HG03139 (cell line): ENCODE measurements at regions not wholly inside any gene's neighbourhood (a gene's known extent, or its start where the extent isn't known, plus 50 kb on each side); places are given as distances from the start of the nearest gene placed in this dataset.

ENCODE experiments used
- ATAC-seq: cut with Tn5 transposase; IDR thresholded peaks from one replicate; pipeline ENCODE4 v1.9.1; 2021; ENCODE audit not compliant: unreplicated experiment

DNA sequence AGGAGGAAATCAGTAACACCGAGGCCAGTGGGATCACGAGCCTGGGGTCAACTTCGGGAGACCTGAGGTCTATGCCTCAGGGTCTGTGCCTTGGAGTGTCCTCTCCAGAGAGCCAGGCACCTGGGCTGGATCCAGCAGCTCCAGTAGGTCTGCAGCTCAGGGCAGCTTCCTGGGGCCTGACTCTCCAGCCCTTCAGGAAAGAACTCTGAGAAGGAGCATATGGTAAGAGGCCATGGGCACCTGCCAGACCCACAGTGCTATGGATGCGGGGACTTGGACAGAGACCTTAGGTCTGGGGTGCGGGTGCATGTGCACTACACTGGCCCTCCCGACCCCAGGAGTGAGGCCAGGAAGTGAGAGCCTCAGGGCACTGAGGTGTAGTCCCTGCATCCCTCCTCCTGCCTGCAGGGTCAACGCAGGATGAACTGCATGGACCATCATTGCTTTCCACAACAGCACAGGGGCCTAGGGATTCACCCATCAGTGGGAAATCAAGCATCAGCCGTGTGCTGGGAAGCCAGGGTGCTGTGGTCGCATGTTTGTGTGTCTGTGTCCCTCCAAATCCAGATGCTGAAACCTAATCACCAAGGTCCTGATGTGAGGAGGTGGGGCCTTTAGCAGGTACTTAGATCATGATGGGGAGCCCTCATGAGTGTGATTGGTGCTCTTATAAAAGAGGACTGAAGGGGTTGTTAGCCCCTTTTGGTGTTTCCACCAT, 210.9 kb upstream of the CST7 start:
- ATAC-seq = no peak

DNA sequence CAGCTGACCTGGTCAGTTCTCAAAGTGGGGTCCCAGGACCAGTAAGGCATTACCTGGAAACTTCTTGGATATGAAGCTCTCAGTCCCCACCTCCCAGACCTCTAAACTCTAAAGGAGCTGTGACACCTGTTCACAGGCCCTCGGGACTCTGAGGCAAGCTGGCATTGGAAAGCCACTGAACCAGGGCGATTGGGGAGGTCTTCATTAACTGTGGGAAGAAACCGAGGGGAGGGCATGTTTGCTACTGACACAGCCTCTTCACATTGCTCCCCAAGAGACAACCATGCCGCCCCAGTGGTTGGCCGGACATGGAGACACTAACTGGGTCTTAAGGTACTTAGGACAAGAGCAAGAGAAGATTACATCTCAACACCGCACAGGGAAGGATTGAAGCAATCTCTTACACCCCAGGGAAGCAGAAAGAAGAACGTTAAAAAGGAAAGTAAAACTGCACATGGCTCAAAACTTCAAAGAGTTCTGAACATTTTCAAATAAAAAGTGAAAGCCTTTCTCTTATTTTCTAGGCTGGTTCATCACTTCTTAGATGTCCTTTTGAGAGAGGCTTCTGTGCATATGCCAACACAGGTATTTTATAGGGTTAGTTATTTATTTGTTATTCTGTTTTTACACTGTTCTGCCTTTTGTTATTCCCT, 210.0 kb upstream of the CST7 start:
- ATAC-seq = no peak

DNA sequence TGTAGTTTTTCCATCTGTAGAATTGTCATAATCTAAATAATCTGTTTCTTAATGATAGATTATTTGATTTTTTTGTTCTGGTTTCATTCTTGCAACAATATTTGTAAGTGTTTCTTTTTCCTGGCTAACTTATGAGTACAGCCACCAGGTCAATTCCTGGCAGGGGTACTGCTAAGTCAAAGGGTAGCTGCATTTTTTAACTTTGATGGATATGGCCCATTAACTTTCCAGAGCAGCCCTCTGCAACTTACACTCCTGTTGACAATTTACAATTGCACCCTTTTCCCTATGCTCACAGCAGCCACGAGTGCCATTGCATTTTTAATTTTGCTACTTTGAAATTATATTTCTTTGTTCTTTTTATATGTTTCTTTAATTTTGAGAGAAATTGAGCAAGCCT, 209.3 kb upstream of the CST7 start:
- ATAC-seq = no peak

DNA sequence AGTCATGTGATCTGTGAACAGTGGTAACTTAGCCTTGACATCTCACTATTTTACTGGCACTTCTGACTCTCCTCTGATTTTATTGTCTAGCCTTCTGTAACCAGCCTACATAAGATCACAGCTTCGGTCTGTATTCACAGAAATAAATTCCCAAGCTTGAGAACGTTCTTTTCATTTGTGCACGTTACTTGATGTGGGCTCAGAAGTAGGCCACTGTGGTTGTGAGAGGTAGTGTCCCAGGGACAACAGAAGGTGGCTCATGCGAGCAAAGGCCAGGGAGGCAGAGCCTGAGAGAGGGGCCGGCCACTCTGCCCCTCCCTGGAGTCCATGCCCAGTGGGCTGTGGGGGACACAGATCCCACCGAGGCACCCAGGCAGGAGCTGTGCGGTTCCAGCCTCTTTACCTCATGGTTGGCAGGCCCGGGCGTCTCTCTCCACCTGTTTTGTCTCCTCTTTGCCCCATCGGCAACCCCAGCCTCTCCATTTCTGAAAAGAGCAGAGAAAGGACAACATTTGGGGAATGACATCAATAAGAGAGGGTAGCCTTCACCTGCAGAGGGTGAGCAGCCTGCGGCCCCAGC, 207.5 kb upstream of the CST7 start:
- ATAC-seq = no peak

DNA sequence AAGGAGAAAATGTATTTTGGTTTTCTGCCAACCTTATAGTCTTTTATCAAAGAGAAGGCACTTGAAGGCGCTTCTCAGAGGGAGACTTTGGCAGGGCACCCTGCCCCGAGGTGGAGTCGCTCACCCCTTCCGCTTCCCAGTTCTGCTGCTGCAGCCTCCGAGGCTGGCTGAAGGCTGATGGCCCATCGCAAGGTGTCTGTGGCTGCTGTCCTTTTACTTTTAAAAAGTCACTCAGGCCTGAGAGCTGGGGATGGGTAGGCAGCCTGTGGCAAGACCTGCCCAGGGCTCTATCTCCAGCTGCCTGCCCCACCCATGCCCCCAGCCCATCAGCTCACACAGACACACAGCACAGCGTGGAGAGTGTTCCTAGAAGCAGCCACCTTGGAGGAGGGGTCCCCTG, 206.6 kb upstream of the CST7 start:
- ATAC-seq = no peak

DNA sequence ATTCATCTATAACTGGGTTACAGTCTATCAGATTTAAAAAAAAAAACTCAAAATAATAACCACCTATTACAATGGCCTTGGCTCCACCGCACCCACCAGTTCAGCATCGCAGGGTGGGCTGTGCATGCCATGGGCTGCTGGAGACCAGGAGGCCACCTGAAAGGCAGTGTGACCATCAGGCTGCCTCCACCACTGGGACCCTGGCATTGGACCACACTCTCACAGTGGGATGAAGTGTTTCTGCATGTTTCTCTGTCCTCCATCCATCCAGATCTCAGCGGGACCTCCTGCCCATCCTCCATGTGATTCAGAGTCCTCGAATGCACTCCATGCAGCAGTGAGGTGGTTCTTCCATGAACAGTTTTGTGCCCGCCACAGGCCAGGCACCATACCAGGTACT, 206.1 kb upstream of the CST7 start:
- ATAC-seq = no peak

DNA sequence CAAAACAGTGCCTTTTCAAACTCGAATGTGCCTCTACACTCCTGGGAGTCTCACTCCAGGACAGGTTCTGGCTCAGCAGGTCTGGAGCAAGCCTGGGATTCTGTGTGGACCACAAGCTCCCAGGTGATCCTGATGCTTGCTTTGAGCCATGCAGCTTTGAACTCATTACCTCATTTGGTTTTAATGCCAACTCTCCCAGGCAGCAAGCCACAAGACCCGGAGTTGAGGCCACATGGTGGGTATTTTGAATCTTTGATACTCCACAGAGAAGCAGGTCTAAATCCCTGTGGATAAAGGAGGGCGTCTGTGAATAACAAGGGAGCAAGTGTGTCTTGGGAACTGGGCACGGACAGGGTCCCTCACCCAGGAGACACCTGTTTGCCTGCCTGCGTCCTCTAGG, 205.4 kb upstream of the CST7 start:
- ATAC-seq = no peak

DNA sequence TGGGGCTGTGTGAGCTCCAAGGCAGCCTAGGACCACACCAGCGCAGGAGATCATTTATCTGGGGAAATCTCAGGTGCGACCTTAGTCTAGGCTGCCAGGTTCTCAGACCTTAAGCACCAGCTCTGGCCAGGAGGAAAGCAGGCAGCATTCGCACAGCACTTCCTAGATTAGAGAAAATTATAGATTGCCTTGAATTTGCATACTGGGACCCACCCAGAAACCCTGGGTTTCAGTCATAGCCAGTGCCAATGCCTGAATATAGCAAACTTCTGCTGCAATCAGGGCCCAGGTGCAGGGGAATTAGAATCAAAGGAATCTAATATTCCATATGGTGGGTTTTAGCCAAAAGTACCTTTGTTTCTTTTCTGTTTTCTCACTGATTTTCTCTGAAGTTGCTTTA, 204.3 kb upstream of the CST7 start:
- ATAC-seq = no peak

DNA sequence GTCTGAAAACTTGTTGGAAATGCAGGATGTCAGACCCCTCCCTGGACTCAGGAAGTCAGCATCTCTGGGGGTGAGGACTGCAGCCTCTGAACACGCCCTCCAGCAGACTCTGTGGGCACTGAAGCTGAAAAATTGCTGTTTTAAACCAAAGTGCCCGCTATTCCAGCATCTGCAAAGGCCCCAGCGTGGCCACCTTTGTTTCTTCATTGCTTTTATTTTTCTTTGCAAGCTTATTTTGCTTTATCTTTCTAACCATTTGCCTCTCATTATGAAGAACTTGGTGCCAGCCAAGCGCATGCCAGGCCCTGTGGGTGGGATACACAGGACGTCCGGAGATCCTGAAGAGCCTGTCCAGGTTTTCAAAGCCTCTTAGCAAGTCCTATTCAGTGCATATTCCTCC, 203.9 kb upstream of the CST7 start:
- ATAC-seq = no peak

DNA sequence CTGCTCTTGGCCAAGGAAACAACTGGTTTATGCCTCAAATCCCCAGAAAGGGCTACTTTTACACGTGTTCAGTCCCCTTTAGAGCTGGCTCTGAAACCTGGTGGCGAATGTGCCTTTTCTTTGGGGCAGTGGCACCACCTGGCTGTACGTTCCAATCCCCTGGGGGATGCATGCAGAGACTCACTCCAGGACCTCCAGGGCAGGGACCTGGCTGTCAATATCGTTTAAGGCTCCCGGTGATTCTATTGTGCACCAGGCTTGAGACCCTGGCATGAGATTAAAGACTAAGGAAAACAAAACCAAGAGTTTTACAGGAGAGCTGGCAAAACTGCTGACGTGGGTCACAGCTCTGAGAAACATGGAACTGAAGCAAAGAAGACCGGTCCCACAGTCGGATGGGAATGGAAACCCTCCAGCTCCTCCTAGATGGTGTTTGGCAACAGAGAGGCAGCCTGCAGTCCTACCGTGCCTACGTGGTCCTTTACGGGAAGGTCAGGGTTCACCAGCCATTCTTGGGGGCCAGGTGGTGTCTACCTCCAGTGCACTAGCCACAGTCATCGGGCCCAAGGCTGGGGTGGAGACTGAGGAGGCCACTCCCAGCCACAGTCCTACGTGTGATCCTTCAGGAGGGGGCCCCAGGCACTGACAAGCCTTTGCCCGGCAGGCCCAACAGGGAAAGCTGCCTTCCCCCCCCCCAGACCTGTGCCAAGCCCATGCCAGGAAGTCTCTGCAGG, 203.3 kb upstream of the CST7 start:
- no peak for ATAC-seq

DNA sequence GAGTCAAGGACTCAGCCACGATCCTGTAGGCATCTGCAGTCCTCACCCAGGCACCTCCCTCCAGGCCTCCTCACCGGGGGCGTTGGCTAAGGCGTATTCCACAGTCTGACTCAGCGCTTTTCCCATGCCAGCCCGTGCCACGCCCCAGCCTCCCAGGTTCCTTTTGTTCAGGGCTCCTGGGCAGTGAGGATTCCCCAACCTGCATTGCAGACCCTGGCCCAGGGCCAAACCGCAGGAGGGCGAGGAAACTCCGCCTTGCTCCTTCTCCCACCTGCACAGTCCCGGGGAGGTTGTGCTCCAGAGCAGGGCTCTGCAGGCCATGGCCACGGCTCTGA, 202.8 kb upstream of the CST7 start:
- ATAC-seq = no peak

DNA sequence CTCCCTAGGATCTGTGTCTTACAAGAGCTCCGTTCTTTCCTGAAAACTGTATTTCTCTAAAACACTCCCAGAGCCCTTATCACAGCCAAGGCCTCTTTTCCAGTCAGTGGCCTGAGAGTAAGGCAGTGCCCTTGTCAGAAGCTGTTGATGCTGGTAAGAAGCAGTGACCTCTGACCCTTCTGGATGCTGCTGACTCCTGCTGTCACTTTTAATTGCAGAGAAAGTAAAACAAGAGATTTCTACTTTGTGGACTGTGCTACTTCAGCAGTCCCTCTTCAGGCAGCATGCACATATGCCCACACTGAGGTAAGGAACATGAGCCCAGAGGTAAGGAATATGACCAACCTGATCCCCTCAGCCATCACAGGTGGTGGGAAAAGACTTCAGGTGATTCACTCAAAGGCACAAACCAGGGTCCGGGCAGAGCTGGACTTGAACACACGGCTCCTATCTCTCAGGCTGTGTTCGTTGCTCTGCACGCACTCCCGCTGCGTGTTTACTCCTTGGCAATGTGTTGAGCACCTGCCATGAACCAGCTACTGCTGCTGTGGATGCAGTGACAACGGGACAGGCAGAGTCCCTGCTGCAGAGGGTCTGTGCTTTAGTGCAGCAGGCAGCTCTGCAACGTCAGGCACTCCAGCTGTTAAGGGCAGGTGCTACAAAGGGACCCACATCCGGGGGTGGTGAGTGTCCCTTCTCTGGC, 201.9 kb upstream of the CST7 start:
- ATAC-seq = no peak

DNA sequence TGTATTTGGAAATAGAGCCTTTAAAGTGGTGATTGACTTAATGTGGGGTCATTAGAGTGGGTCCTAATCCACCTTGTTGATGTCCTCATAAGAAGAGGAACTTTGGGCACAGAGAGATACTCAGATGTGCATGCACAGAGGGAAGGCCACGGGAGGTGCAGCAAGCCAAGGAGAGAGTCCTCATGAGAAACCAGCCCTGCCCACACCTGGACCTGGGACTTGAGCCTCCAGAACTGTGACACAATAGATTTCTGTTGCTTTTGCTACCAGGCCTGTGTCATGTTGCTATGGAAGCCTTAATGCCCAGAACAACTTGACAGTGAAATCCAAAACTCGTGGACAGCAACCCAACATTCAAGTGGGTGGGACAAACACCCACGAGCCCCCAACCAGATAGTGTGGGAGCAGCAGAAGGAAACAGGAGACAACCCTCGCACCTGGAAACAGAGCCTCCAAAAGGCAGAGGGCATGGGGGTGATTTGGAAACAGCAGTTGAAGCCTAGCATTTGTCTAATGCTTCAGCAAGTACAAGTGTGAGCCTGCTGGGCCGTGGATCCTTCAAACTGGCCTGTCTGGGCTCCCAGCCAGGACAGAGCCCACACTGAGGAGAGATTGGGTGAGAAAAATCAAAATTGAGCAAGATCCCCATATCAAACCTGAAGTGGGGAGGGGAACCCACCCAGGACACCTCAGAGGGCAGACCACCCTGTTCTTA, 201.0 kb upstream of the CST7 start:
- ATAC-seq = no peak

DNA sequence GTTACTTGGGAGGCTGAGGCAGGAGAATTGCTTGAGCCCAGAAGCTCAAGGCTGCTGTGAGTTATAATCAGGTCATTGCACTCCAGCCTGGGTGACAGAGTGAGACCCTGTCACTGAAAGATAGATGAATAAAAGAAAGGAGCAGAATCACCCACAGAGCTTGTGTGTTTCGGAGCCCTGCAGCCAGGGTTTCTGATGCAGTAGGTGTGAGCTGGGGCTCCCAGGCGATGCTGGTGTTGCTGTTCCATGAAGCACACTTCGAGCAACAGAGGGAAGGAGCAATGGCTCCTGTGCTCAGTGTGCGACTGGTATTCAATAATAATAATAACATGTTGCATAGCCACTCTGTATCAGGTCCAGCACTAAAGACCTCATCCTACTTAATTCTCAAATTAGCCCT, 197.5 kb upstream of the CST7 start:
- ATAC-seq = no peak

DNA sequence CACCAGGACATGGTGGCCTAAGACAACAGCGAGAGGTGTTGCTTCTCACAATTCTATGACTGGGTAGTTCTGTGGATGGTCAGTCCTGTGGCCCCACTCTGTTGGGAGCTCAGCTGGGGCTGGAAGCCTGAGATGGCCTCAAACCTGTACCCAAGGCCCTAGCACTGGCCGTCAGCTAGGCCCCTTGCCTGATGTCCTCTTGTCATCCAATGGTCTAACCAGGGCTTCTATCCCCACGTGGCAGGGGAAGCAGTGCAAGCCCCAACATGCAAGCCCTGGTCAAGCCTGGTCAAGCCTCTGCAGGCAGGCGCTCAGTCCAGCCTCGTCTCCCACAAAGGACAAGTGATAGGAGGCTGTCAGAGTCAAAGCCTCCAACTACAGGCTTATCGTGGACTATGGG, 196.5 kb upstream of the CST7 start:
- ATAC-seq = no peak

DNA sequence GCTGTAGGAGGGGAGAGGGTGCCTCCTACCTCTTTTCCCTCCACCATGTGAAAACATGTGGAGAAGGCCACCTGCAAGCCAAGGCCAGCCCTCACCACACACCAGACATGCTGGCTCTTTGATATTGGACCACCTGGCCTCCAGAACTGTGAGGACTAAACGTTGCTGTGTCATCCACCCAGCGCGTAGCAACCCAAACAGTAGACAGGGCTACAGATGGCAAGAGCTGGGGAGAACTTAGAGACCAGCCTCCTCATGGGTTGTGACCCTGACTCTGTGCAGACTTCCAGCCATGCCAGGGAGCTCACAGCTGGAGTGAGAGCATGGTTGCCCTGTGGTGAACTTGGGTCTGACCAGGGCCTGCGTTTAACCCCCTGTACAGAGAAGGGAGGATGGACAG, 195.9 kb upstream of the CST7 start:
- no peak for ATAC-seq

DNA sequence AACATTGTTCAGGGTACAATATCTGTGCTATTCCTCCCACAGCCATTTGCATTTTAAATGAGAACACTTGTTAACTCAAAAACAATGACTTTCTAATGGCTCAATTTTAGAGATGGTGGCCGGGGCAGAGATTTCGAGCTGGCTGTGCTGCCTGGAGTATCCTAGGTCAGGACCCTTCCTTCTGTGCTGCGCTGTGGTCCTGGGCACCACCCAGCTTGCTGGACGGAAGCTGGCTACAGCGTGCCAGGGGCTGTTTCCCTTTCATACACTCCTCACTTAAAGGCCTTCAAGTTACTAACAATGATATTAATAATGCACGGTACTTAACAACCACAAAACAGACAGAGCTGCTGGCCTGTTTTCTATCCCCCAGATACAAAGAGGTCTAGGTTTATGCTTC, 194.4 kb upstream of the CST7 start:
- ATAC-seq = no peak

DNA sequence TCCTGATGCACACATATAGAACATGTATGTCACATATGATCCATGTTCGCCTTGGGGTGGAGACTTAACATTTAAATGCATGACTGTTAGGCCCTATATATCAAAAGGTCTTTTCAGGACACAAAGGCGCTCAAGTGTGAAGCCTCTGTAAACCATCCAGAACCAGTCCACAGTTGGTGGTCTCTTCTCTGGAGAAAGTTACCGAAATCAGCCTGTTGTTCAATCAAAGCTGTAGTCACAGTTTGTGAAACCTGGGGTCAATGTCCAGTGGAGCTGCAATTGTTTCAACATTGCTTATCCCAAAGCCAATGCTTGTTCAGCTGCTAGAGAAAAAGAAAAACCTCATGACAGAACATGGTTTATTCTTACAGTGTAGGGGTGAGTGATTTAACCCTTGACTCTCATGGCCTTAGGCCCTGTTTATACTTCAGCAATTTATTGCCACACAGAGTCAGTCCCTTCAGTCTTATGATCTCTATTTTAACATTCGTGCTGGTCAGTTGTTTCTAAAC, 193.6 kb upstream of the CST7 start:
- ATAC-seq = no peak

DNA sequence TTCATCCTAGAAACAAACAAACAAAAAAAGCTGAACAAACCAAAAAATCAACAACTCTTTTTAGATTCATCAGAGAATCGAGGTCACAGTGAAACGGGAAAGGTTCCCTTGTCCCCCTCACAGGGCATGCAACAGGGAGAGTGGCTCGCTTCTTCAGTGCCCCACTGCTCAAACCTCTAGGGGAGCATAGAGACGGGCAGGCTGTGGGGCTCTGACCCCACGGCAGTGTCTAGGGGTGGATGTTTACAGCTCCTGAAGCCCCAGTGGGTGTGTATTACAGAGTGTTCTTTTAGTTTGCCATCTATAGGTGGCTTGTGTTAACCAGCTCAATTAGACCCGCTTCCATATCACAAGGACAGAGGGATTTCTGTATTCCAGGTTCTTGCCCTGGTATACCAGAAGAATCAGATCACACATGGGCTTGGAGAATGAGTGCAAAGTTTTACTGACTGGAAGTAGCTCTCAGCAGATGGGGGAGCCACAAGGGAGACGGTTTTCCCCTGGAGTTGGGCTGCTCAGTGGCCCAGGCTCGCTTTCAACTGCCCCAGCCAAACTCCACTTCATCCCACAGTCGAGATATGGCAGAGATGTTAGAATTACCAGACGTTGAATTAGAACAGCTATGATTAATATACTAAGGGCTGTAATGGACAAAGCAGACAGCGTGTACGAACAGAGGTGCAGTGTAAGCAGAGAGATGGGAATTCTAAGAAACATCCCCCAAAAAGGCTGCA, 192.6 kb upstream of the CST7 start:
- ATAC-seq = no peak
